DOHH2 (cell line): ENCODE measurements at regions not wholly inside any gene's neighbourhood (a gene's known extent, or its start where the extent isn't known, plus 50 kb on each side); places are given as distances from the start of the nearest gene placed in this dataset.

ENCODE experiments used
- CTCF ChIP-seq: fragments of 200-600 bp; sonication (generic); IDR thresholded peaks from one replicate; pipeline ENCODE4 v1.5.1; 2014; ENCODE audit warnings: antibody characterized with exemption, mild to moderate bottlenecking, low read depth, low read length; ENCODE audit not compliant: poor library complexity, severe bottlenecking
- EZH2phosphoT487 ChIP-seq: fragments of 200-600 bp; sonication (generic); IDR thresholded peaks from 2 replicates; pipeline ENCODE4 v1.6.1; 2017; ENCODE audit warnings: borderline replicate concordance, mild to moderate bottlenecking, antibody characterized with exemption, low read length, moderate library complexity, mixed read lengths

- no peak for TF ChIP-seq CTCF
- TF ChIP-seq EZH2phosphoT487 = no peak
Measured at GRCh38 chr14:38410442-38410841, 154.5 kb upstream of the CLEC14A start.
